ENCODE measurements at regions not wholly inside any gene's neighbourhood (a gene's known extent, or its start where the extent isn't known, plus 50 kb on each side); places are given as distances from the start of the nearest gene placed in this dataset.

DNA sequence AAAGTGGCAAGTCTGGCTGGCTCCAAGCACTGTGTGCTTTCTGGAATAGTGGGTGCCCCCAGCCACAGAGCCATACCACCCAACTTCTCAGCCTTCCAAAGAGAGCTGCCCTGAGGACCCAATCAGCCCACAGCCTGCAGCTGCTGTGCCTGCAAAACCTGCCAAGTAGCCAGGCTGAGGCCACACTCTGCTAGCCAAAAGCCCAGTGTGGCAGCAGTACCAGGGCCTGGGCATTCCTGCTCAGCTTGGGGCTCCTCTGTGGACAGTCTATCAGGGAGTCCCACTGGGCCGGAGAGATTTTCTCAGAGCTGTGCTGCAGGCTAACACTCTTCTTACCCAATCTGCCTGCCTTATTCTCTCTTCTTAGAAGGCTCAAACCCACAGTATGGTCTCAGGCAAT is 136.5 kb downstream of the TPRA1 start:
- Histone ChIP-seq H3K4me1 (peaks cover 4 to 26% (median 20%) of the 10 kb centered on the region in 3 donors), H3K27ac (no peak overlapping the region), H3K9me3 (no peaks in the 10 kb centered on the region), H3K36me3 (no peaks in the 10 kb centered on the region), H3K27me3 (peaks cover 92% of the 10 kb centered on the region), H3K4me3 (no peak overlapping the region)
- WGBS, 2 donors (ENCODE audit: low coverage in 1 of 2): 75% methylated on average over 1 of the region's 1 CpG; no CpG with 5 or more reads in 1 of the 2 donors
- TF ChIP-seq, protein P1, sequence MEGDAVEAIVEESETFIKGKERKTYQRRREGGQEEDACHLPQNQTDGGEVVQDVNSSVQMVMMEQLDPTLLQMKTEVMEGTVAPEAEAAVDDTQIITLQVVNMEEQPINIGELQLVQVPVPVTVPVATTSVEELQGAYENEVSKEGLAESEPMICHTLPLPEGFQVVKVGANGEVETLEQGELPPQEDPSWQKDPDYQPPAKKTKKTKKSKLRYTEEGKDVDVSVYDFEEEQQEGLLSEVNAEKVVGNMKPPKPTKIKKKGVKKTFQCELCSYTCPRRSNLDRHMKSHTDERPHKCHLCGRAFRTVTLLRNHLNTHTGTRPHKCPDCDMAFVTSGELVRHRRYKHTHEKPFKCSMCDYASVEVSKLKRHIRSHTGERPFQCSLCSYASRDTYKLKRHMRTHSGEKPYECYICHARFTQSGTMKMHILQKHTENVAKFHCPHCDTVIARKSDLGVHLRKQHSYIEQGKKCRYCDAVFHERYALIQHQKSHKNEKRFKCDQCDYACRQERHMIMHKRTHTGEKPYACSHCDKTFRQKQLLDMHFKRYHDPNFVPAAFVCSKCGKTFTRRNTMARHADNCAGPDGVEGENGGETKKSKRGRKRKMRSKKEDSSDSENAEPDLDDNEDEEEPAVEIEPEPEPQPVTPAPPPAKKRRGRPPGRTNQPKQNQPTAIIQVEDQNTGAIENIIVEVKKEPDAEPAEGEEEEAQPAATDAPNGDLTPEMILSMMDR (IDR thresholded peaks at IDR 0.05): no peak
- TF ChIP-seq EP300 (IDR thresholded peaks at IDR 0.05): no peak
- no peak for TF ChIP-seq POLR2AphosphoS5 (IDR thresholded peaks at IDR 0.05)
- TF ChIP-seq POLR2A (IDR thresholded peaks at IDR 0.05): no peak
- ATAC-seq: no peak

DNA sequence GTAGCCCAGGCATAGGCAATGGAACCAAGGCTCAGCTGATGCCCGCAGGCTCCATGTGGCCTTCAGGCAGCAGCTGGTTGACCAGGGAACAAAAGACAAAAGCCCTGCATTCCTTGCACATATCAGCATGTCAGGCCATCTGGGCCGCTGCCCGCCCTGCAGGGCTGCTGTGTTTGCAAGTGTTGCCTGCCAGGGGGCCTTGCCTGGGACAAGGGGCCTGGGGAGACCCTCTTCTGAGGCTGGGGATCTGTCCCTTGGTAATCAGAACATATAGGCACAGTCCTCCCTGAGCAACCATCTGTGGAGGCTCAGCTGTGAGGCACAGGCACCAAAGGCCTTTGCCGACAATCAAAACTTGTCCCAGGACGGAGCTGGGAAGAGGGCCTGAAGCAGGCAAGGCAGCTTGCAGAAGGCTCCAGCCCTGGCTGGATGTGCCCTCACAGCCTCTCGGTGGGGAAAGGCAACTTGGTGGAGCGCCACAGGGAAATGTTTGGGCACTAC is 138.2 kb downstream of the TPRA1 start:
- Histone ChIP-seq H3K27ac (no peak overlapping the region), H3K4me1 (peaks cover 4 to 26% (median 20%) of the 10 kb centered on the region in 3 donors), H3K9me3 (no peaks in the 10 kb centered on the region), H3K4me3 (no peak overlapping the region), H3K27me3 (peaks cover 88% of the 10 kb centered on the region), H3K36me3 (no peaks in the 10 kb centered on the region)
- TF ChIP-seq, protein P1 (IDR thresholded peaks at IDR 0.05): no peak
- TF ChIP-seq POLR2AphosphoS5 (IDR thresholded peaks at IDR 0.05): no peak
- no peak for TF ChIP-seq POLR2A (IDR thresholded peaks at IDR 0.05)
- no peak for TF ChIP-seq EP300 (IDR thresholded peaks at IDR 0.05)
- whole genome bisulfite sequencing, 2 donors (ENCODE audit: low coverage in 1 of 2): 83% methylated on average over 1 of the region's 7 CpGs; no CpG with 5 or more reads in 1 of the 2 donors
- ATAC-seq: no peak

DNA sequence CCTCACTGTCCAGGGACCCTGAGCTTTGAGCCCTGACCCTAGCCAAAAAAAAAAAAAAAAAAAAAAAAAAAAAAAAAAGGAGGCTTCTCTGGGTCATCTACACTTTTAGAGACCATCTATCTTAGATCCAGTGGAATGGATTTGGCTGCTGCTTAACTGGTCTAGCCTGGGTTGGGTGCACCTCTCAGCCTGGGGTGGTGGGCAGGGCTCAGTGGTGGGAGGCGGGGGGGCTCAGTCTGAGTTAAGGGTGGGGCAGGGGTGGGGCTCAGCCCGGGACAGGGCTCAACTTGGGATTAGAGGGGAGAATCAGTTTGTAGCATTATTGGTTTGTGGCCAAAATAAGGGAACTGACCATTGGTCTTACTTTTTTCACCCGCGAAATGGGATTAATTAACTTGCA is 139.2 kb downstream of the TPRA1 start:
- Histone ChIP-seq H3K27ac (no peak overlapping the region), H3K36me3 (no peaks in the 10 kb centered on the region), H3K4me3 (no peak overlapping the region), H3K4me1 (peaks cover 4 to 15% (median 12%) of the 10 kb centered on the region in 3 donors), H3K9me3 (no peaks in the 10 kb centered on the region), H3K27me3 (peaks cover 80% of the 10 kb centered on the region)
- TF ChIP-seq, protein P1 (IDR thresholded peaks at IDR 0.05): no peak
- TF ChIP-seq EP300 (IDR thresholded peaks at IDR 0.05) (no peak), POLR2A (IDR thresholded peaks at IDR 0.05) (no peak), POLR2AphosphoS5 (IDR thresholded peaks at IDR 0.05) (no peak)
- ATAC-seq: no peak
- 73 to 93% methylated on average over 3 of the region's 4 CpGs for WGBS, 2 donors (ENCODE audit: low coverage in 1 of 2)

DNA sequence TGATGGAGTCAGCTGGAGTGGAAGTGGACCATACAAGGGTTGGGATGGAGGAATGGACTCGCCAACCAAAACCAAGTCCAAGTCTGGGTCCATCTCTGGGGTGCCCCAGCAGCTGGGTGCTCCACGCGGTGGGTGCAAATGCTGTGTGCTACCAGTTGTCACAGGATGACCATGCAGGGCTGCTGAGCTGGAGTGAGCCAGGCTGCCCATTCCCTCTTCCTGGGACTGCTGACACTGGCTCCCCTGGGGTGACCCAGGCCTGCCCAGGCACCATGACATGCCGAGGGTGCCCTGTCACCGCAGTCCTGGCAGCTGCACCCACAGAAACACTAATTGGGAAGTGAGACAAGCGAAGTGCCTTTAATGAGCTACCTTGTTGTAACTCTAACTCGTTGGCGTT is 140.2 kb downstream of the TPRA1 start:
- no peak overlapping the region for H3K27ac ChIP-seq
- no peaks in the 10 kb centered on the region for H3K9me3 ChIP-seq
- H3K4me1 ChIP-seq: peaks cover 2 to 5% (median 2%) of the 10 kb centered on the region in 3 donors
- TF ChIP-seq, protein P1 (IDR thresholded peaks at IDR 0.05): no peak
- TF ChIP-seq EP300 (IDR thresholded peaks at IDR 0.05) (no peak), POLR2A (IDR thresholded peaks at IDR 0.05) (no peak), POLR2AphosphoS5 (IDR thresholded peaks at IDR 0.05) (no peak)
- no peaks in the 10 kb centered on the region for H3K36me3 ChIP-seq
- WGBS, 2 donors (ENCODE audit: low coverage in 1 of 2): 20 to 90% methylated on average over 1 to 4 of the region's 8 CpGs
- H3K4me3 ChIP-seq: no peak overlapping the region
- ATAC-seq: no peak
- H3K27me3 ChIP-seq: peaks cover 80% of the 10 kb centered on the region

DNA sequence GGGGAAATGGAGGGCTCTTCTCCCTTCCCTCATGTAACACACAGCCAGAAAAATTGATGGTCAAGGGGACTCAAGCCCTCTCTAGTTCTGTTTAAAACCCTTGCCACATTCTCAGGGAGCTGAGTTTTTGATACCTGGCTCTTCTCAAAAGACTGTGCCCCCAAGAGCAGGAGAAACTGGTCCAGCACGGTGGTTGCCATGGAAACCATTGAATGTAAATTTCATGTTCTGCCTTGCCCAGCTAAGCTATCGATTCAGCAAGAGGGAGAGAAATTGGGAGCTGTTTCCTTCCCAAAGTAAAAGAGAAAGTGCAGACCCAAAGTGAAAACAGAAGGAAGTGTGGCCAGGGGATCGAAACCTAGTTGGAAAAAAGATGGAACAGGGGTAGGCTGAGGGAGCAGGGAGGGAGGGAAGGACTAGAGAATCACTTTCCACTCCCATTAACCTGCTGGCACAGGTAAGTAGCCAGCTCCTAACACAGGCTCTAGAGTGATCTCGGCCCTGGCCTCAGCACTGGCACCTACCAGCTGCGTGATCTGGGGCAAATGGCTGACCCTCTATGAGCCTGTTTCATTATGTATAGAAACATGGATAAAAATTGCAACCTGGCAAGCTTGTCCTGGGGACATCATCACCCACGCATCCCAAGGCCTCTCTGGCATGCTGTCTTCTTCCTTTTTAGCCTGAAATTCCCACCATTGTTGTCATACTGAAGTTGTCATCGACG is 140.9 kb downstream of the TPRA1 start:
- H3K4me3 ChIP-seq: no peak overlapping the region
- H3K27ac ChIP-seq: no peak overlapping the region
- no peaks in the 10 kb centered on the region for H3K9me3 ChIP-seq
- no peak for ATAC-seq
- 62 to 66% methylated on average over 3 to 8 of the region's 8 CpGs for WGBS, 2 donors (ENCODE audit: low coverage in 1 of 2)
- no peak for TF ChIP-seq EP300 (IDR thresholded peaks at IDR 0.05)
- TF ChIP-seq POLR2A (IDR thresholded peaks at IDR 0.05): no peak
- TF ChIP-seq, protein P1 (IDR thresholded peaks at IDR 0.05): no peak
- no peak for TF ChIP-seq POLR2AphosphoS5 (IDR thresholded peaks at IDR 0.05)
- no peaks in the 10 kb centered on the region for H3K36me3 ChIP-seq
- no peaks in the 10 kb centered on the region for H3K4me1 ChIP-seq
- H3K27me3 ChIP-seq: peaks cover 80% of the 10 kb centered on the region

Data from gastroesophageal sphincter (tissue), 4 donors.